HG03064 (cell line): ENCODE measurements at regions not wholly inside any gene's neighbourhood (a gene's known extent, or its start where the extent isn't known, plus 50 kb on each side); places are given as distances from the start of the nearest gene placed in this dataset.
A peak's percentile ranks its signal among the peaks of the same experiment; 100 is the strongest.
"Not testable (repeated sequence)": the region's sequence is repeated elsewhere in the genome, so short reads cannot be mapped to it uniquely, and the experiment has no call there.

Source experiments
- ATAC-seq: cut with Tn5 transposase; IDR thresholded peaks from one replicate; pipeline ENCODE4 v1.9.1; 2021; ENCODE audit warnings: low read depth; ENCODE audit not compliant: unreplicated experiment

DNA sequence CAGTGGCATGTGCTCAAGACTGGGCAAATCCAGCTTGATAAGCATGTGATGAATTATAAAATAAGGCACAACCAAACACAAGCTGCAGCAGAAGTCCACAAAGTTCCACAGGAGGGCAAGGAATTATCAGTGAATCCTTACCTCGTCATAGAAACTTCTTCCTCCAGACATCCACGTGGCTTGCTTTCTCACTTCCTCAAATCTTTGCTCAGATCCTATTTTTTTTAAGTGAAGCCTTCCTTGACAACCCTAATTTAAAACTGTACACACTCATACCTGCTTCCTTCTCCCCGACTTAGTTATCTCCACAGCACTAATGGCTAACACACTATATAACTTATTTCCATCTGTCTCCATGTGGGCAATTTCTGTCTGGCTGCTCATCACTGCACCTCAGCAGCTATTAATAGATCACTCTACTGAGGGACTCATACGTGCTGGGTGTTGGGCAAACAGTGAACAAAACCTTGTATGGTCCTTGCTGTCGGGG lies 320.7 kb downstream of the KLF13 start:
- ATAC-seq = not testable (repeated sequence)

DNA sequence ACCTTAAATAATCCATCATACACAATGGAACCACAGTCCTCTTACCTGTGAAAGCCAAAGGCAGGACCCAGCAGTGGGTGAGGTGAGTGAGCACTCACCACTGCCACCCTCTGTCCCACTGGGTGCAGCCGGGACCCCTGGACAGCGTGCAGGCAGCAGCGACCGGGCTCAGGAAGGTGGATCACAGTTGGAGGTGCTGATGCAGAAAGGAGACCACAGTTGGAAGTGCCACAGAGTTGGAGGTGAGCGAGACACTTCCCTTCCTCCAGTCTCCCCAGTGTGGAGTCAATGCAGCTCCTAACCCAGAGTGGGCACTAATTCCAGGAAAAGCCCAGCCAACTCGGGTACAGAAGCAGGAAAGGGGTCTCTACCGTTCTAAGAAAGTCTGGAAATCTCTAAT lies 323.0 kb downstream of the KLF13 start:
- ATAC-seq = not testable (repeated sequence)

DNA sequence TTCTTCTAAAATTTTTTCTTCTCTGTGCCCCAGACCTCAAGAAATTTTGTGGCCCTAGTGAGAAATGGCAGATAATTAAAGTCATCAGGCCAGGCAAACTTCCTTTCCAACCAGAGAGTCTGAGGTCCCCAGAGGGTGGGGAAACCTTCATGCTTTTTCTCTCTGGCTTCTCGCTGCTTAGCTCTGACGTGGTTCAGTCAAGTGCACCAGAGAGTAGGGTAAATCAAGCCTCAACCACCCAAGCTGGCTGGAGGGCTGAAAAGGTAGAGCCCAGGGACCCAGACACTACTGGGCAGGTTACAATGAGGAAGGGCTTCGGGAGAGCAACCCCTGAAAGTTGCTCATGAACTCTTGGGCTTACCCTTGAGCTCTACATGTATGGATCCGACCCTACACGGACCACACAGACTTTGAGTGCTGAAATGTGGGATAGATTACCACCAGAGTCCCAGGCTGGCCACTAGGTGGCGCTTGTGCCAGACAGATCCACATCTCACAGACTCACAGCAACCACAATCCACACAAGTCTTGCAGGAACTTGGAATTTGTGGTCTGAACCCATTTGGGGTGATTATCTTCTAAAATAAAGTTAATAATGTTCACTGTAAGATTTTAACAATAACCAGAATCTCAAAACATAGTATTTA lies 323.5 kb downstream of the KLF13 start:
- ATAC-seq = not testable (repeated sequence)

DNA sequence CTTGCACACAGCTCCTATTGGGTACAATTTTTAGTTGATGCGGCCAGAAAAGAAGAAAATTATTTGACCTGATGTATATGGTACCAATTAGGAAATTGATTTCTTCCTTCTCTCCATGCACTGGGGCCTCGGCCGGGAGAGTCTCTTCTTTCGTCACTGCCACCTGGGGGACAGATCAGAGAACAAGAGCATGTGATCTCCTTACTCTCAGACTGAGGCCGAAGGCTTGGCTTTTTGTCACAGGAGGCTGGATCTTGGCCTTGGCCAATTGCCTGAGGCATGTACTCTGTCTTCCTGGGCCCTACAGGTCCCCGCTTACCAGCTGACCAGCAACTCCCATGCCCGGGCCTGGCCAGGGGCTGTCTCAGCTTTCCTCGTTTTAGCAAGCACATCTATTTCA lies 330.3 kb downstream of the KLF13 start:
- not testable (repeated sequence) for ATAC-seq

DNA sequence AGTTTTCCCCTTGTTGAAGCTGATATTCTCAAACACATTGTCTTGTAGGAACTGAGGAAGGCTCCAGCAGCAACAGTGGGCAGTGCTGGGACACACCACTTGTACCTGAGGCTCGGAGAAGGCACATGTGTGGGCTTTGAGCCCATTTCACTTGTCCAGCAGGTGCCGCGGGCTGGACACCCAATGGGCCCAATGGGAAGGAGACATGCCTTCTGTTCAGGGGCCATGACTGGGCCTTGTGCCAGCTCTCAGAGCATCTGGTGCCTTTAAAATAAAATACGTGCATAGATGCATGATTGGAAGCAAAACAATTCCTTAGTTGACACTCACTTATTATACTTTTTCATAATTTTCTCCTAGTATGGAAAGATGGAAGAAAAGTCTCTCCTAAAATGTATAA lies 334.2 kb downstream of the KLF13 start:
- no peak for ATAC-seq

DNA sequence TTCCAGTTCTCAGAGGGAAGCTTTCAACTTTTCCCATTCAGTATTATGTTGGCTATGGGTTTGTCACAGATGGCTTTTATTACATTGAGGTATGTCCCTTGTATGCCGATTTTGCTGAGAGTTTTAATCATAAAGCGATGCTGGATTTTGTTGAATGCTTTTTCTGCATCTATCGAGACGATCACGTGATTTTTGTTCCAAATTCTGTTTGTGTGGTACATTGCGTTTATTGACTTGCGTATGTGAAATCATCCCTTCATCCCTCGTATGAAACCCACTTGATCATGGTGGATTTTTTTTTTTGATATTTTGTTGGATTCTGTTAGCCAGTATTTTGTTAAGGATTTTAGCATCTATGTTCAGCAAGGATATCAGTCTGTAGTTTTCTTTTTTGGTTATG lies 339.1 kb downstream of the KLF13 start:
- not testable (repeated sequence) for ATAC-seq

DNA sequence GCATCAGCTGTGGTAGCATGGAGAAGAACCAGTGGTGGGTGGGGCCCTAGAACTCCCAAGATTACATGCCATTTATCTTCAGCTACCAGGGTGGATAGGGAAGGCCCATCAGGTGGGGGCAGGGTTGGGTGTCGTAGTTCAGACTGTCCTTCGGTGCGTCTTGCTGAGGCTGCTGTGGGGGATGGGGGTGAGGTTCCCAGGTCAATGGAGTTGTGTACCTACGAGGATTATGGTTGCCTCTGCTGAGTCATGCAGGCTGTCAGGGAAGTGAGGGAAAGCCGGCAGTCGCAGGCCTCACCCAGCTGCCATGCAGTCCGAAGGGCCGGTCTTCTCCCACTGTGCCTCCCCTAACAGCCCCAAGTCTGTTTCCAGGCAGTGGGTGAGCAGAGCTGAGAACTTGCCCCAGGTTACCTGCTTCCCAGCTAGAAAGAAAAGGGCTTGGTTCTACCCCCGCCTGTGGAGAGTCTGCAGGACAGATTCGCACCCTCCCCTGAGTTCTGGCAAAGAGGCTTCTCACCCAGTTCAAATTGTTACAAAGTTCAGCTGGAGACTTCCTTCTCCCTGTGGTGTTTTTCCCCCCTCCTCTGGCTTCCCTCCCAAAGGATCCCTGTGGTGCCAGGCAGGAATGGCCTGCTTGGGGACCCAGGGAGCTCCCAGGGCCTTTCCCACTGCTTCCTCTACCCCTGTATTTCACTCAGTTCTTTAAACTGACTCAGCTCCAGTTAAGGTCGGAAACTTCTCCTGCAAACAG lies 342.7 kb downstream of the KLF13 start:
- ATAC-seq = not testable (repeated sequence)

DNA sequence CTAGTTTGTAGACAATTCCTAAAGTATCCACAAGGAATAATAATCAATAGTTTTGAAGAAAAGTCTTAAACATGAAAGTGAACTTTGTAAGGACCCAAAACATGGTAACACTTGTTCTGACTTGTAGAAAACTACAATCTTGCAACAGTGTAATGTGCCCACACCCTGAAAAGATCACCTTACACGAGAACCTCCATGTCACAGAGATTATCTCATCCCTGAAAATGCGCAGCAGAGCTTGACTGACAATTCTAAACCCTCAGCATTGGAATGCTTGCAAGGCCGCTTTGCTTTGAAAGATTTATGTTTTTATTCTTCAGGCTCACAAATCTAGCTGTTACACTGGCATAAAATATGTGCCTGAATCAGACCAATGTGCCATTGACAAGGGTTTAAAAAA lies 346.6 kb downstream of the KLF13 start:
- ATAC-seq = not testable (repeated sequence)

DNA sequence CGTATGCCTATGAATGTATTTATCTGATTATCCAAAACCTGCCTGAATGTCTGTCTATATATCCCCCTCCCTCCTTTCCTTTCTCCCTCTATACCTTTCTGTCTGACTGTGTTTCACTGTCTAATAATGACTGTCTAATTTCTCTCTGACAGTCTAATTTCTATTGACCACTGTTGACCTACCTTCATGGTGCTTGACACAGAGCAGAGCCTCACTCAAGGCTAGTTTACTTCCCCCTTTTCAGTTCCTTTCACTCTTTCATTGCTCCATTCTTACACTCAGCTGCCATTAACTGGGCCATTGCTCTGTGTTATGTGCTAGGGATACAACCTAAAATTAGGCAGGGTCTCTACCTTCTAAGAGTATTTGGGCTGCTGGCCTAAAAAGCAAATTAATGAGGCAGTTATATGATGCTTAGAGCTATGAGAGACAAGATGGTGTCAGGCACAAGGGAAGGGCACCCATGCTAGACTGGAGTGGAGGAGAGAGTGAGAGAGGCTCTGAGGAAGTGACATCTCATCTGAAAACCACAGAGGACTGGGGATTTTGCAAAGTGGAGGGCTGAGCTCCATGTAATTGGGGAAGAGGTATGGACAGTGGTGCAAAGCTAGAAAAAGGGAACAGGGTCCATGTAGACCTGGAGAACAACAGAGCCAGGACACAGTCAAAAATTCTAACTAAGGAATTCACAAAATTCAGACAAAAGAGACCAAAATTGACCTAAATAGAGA lies 348.6 kb upstream of the CHRNA7 start:
- ATAC-seq = not testable (repeated sequence)

DNA sequence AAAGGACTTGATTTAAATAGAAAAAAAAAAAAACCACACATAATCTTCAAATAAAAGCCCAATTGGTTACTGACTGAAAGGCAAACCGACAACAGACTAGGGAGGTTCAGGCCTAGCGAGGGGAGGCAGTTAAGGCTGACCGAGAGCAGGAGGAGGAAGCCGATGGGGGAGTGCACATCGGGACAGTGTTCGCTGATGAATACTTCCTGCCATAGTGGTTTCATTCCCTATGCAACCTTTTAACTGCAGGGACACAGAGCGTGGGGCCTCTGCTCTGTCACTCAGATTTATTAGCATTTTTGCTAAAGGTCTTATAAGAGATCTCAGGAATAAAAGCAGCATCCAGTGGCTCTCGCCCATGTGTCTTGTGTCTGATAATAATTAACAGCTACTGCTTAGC lies 343.2 kb upstream of the CHRNA7 start:
- ATAC-seq = not testable (repeated sequence)

DNA sequence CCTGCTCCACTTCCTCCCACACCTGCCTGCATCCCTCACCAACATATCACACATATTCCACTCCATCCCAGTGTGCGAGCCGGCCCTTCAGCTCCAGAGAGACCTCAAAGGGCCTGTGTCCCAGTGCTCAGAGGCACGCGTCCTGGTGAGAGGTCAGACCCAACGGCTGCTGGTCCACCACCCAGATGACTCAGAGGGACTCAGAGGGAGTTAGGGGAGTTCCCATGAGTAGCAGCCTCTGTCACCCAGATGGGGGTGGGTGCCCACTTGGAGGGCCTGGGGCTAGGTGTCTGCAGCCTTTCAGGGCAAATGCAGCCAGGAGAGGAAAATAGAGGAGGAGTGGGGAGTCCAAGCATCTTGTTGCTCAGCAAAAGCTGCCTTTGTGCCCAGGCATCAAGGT lies 333.8 kb upstream of the CHRNA7 start:
- not testable (repeated sequence) for ATAC-seq

DNA sequence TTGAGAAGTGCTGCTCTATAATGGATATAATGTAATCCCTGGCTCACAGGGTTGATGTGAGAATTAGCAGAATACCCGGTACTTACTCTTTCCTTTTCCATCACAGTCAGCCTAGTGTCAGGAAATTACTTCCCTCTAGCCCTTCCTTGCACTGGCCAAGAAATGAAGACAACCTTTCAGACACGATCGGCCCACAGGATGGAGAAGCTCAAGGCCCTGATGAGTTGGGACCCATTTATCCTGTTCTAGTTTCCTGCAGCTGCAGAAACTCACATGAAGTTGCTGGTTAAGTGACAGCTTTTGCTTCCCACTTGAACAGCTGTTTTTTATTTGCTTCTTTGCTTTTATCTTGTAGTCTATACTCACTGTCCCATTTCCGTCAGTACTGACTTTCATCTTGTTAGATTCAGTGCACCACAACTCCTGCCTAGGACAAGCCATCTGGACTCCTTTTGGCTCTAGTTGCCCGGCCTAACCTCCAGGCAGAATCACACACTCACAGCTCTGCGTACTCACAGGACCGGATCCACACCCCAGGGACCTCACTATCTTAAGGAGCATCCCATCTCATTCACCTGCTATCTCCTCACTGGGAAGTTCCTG lies 325.1 kb upstream of the CHRNA7 start:
- ATAC-seq = not testable (repeated sequence)

DNA sequence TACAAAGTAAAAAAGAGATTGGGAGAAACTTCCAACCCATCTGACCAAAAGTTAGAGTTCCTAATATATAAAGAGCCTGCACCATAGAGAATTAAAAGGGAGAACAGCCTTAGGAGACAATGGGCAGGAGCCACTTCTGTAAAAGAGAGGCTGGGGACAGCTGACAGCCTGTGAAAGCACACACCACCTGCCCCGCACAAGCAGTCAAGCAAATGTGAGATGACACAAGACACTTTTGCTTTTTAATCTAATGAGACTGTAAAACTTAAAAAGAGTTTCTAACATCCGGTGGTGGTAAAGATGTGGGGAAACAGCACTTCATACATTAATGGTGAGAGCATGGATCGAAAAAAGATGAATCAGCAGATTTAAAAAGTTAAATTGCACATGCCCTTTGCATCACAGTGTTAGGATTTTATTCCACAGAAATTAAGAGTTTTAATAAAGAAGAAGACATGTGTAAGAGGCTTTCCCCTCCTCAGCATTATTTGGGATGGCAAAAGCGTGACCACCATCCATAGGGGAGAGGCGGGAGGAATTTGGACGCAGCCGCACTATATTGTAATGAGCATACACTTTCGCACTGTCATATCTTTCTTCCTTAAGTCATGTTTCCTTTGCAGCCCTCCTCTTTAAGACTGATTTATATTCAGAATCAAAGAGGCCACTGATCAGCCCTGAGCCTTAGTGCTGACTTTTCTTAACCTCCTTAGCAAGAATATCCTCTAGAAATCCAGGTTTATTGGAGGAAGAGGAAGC lies 322.2 kb upstream of the CHRNA7 start:
- ATAC-seq = peak; percentile 68

DNA sequence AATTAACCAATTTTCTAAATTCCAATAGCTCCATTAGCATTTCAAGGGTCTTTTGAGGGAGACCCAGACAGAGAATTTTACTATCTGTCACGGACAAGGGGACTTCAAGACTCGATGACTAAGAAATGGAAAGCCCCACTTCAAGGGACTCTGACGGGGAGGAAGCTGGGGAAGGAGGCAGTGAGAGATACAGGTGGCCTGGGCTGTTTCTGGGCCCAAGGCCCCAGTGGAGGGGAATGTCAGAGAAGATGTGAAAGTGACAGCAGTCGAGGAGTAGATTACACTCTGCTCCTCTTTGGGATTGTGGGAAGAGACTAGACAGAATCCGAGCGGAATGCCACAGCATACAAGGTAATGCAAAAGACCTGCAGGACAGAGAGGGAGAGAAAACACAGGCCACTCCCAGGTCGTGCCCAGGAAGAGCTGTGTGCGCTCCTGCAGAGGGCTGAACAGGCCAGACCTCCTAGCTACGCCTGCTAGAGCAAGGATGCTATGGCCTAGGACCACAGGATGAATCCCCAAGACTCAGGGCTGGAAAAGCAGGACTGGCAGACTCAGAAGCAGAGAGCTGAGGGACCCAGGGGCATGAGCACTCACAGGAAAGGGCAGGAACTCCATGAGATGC lies 321.5 kb upstream of the CHRNA7 start:
- ATAC-seq = peak; percentile 58

DNA sequence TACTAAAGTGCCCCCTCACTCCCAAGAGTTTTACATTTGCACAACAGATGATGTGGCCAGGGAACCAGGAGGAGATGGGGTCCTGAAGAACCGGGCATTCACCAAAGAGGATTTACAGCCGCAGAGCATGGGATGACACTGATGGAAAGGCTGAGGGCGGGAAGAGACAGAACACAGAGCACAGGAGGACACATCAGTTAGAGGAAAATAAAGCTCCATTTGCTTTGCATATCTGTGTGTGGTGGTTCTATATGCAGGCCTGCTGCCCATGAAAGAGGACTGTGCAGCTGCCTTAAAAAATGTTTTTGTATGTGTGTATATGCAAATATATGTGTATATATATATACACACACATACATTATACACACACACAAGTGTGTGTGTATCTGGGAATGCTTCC lies 320.8 kb upstream of the CHRNA7 start:
- not testable (repeated sequence) for ATAC-seq

DNA sequence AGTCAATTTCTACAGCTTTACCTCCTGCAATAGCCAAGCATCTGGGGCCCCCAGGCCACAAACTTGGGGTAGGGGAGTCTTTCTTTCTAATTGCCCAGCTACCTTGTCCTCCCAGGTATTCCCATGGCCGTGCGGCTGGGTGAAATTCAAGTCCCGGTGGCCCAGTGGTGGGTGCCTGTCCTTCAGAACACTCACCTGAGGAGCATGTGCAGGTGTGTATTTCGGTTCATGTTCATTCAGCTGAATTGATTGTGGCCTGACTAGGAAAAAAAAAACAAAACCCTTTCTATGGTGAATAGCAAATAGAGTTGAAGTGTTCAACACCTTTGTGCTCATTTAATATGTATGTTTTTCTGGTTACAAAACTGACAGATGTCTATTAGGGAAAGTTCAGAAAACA lies 319.5 kb upstream of the CHRNA7 start:
- ATAC-seq = not testable (repeated sequence)

DNA sequence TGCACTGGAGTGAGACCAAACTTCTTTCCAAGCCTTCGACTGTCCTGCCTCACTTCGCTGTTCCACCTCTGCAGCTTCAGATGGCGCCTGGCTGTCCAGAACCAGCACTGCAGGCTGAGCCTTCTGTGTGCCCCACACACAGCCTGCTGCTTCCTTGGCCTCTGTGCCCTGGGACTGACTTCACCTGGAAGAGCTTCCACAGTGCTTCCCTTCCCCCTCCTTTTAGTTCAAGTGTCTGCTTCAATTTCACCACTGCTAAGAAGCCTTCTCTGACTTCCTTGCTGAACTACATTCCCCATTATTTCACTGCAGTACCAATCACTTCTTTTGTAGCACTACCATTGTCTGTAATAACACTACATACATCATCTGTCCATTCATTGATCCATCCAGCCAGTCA lies 315.1 kb upstream of the CHRNA7 start:
- not testable (repeated sequence) for ATAC-seq

DNA sequence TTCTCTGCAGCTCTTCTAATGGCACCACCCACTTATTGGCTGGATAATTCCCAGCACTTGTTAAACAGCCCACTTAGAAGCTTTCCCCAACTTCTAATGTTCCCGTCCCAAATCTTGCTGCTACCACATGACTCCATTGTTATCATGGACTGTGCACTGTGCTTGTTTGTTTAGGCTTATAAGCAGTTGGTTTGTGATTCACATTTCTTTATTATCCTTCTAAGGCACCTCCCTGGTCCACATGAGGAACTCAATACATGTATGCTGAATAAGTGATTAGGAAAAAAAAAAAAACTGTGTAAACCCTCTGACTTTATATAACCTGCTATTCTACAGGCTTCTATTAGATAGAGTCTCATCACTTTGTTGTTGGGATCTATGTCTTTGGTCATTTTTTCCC lies 311.7 kb upstream of the CHRNA7 start:
- not testable (repeated sequence) for ATAC-seq

DNA sequence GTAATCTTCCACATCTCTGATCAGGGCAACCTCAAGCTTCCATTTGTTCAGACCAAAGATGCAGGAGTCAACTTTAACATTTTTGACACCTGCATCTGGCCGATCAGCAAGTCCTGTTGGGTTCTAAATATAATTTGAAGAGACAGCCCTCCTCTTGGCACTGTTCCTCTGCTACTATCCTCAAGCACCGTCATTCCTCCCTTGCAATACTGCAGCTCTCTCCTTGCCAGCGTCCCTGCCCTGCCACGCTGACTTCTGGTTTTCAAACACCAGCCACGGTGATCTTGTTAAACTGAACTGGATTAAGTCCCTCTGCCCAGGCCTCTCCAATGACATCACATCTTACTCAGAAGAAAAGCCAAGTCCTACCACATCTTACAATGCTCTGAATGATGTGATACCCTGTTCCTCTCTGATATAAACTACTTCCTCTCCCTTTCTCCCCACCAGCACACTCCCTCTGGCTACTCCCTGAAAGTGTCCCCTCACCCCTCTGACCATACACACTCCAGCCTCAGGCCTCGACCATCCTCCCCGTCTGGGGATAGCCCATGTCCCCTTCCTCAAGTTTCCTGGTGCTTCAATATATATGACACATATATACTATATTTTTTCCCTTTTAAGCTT lies 310.8 kb upstream of the CHRNA7 start:
- not testable (repeated sequence) for ATAC-seq
